ENCODE measurements at regions not wholly inside any gene's neighbourhood (a gene's known extent, or its start where the extent isn't known, plus 50 kb on each side); places are given as distances from the start of the nearest gene placed in this dataset.

GRCh38 chr1:29864431-29865022 lies 628.2 kb downstream of the PTPRU start:
- H3K4me1 ChIP-seq (ENCODE audit: control insufficient read depth in 1 of 2, insufficient read depth in 2 of 2, low read length in 2 of 2): no peaks in the 10 kb centered on the region
- H3K4me3 ChIP-seq (ENCODE audit: low read depth in 1 of 2, low read length in 2 of 2): no peak overlapping the region
- peaks cover 2 to 6% of the 10 kb centered on the region in 2 donors for H3K9me3 ChIP-seq (ENCODE audit: control insufficient read depth in 1 of 2, low read length in 2 of 2)
- no peak overlapping the region for H3K27ac ChIP-seq (ENCODE audit: low read depth, low read length)
- H3K27me3 ChIP-seq (ENCODE audit: control insufficient read depth in 1 of 2, insufficient read depth in 2 of 2, low read length in 2 of 2): peaks cover 0 to 11% of the 10 kb centered on the region in 2 donors
- no peaks in the 10 kb centered on the region for H3K36me3 ChIP-seq (ENCODE audit: control insufficient read depth in 1 of 2, insufficient read depth in 2 of 2, low read length in 2 of 2)
- no peak overlapping the region for H3K9ac ChIP-seq (ENCODE audit: low read depth in 1 of 2, low read length in 2 of 2)

- no peak overlapping the region for H3K9ac ChIP-seq (ENCODE audit: low read depth in 1 of 2, low read length in 2 of 2)
- no peak overlapping the region for H3K4me3 ChIP-seq (ENCODE audit: low read depth in 1 of 2, low read length in 2 of 2)
- no peak overlapping the region for H3K27ac ChIP-seq (ENCODE audit: low read depth, low read length)
- H3K9me3 ChIP-seq (ENCODE audit: control insufficient read depth in 1 of 2, low read length in 2 of 2): peaks cover 2 to 6% of the 10 kb centered on the region in 2 donors
- H3K4me1 ChIP-seq (ENCODE audit: control insufficient read depth in 1 of 2, insufficient read depth in 2 of 2, low read length in 2 of 2): peaks cover 0 to 4% of the 10 kb centered on the region in 2 donors
- H3K36me3 ChIP-seq (ENCODE audit: control insufficient read depth in 1 of 2, insufficient read depth in 2 of 2, low read length in 2 of 2): no peaks in the 10 kb centered on the region
- peaks cover 0 to 9% of the 10 kb centered on the region in 2 donors for H3K27me3 ChIP-seq (ENCODE audit: control insufficient read depth in 1 of 2, insufficient read depth in 2 of 2, low read length in 2 of 2)
Measured at GRCh38 chr1:29861922-29862321, 625.6 kb downstream of the PTPRU start.

- peaks cover 0 to 4% of the 10 kb centered on the region in 2 donors for H3K4me1 ChIP-seq (ENCODE audit: control insufficient read depth in 1 of 2, insufficient read depth in 2 of 2, low read length in 2 of 2)
- no peak overlapping the region for H3K9ac ChIP-seq (ENCODE audit: low read depth in 1 of 2, low read length in 2 of 2)
- no peak overlapping the region for H3K4me3 ChIP-seq (ENCODE audit: low read depth in 1 of 2, low read length in 2 of 2)
- H3K9me3 ChIP-seq (ENCODE audit: control insufficient read depth in 1 of 2, low read length in 2 of 2): peaks cover 2 to 6% of the 10 kb centered on the region in 2 donors
- H3K36me3 ChIP-seq (ENCODE audit: control insufficient read depth in 1 of 2, insufficient read depth in 2 of 2, low read length in 2 of 2): no peaks in the 10 kb centered on the region
- H3K27me3 ChIP-seq (ENCODE audit: control insufficient read depth in 1 of 2, insufficient read depth in 2 of 2, low read length in 2 of 2): peaks cover 0 to 5% of the 10 kb centered on the region in 2 donors
- no peak overlapping the region for H3K27ac ChIP-seq (ENCODE audit: low read depth, low read length)
Measured at GRCh38 chr1:29861446-29861845, 625.1 kb downstream of the PTPRU start.

- H3K4me3 ChIP-seq (ENCODE audit: low read depth in 1 of 2, low read length in 2 of 2): no peak overlapping the region
- H3K9ac ChIP-seq (ENCODE audit: low read depth in 1 of 2, low read length in 2 of 2): no peak overlapping the region
- no peaks in the 10 kb centered on the region for H3K27me3 ChIP-seq (ENCODE audit: control insufficient read depth in 1 of 2, insufficient read depth in 2 of 2, low read length in 2 of 2)
- peaks cover 2 to 6% of the 10 kb centered on the region in 2 donors for H3K9me3 ChIP-seq (ENCODE audit: control insufficient read depth in 1 of 2, low read length in 2 of 2)
- no peak overlapping the region for H3K27ac ChIP-seq (ENCODE audit: low read depth, low read length)
- no peaks in the 10 kb centered on the region for H3K36me3 ChIP-seq (ENCODE audit: control insufficient read depth in 1 of 2, insufficient read depth in 2 of 2, low read length in 2 of 2)
- peaks cover 0 to 4% of the 10 kb centered on the region in 2 donors for H3K4me1 ChIP-seq (ENCODE audit: control insufficient read depth in 1 of 2, insufficient read depth in 2 of 2, low read length in 2 of 2)
Measured at GRCh38 chr1:29860681-29861080, 624.4 kb downstream of the PTPRU start.

- Histone ChIP-seq H3K27ac (ENCODE audit: low read depth, low read length) (no peak overlapping the region), H3K27me3 (ENCODE audit: control insufficient read depth in 1 of 2, insufficient read depth in 2 of 2, low read length in 2 of 2) (no peaks in the 10 kb centered on the region), H3K4me3 (ENCODE audit: low read depth in 1 of 2, low read length in 2 of 2) (no peak overlapping the region), H3K36me3 (ENCODE audit: control insufficient read depth in 1 of 2, insufficient read depth in 2 of 2, low read length in 2 of 2) (no peaks in the 10 kb centered on the region), H3K9me3 (ENCODE audit: control insufficient read depth in 1 of 2, low read length in 2 of 2) (peaks cover 2 to 6% of the 10 kb centered on the region in 2 donors), H3K4me1 (ENCODE audit: control insufficient read depth in 1 of 2, insufficient read depth in 2 of 2, low read length in 2 of 2) (peaks cover 0 to 4% of the 10 kb centered on the region in 2 donors), H3K9ac (ENCODE audit: low read depth in 1 of 2, low read length in 2 of 2) (no peak overlapping the region)
Measured at GRCh38 chr1:29860056-29860455, 623.7 kb downstream of the PTPRU start.

- H3K9me3 ChIP-seq (ENCODE audit: control insufficient read depth in 1 of 2, low read length in 2 of 2): peaks cover 2 to 6% of the 10 kb centered on the region in 2 donors
- H3K27ac ChIP-seq (ENCODE audit: low read depth, low read length): no peak overlapping the region
- no peaks in the 10 kb centered on the region for H3K36me3 ChIP-seq (ENCODE audit: control insufficient read depth in 1 of 2, insufficient read depth in 2 of 2, low read length in 2 of 2)
- peaks cover 0 to 4% of the 10 kb centered on the region in 2 donors for H3K4me1 ChIP-seq (ENCODE audit: control insufficient read depth in 1 of 2, insufficient read depth in 2 of 2, low read length in 2 of 2)
- H3K4me3 ChIP-seq (ENCODE audit: low read depth in 1 of 2, low read length in 2 of 2): no peak overlapping the region
- H3K27me3 ChIP-seq (ENCODE audit: control insufficient read depth in 1 of 2, insufficient read depth in 2 of 2, low read length in 2 of 2): no peaks in the 10 kb centered on the region
- H3K9ac ChIP-seq (ENCODE audit: low read depth in 1 of 2, low read length in 2 of 2): no peak overlapping the region
Measured at GRCh38 chr1:29859126-29859525, 622.8 kb downstream of the PTPRU start.

GRCh38 chr1:29858646-29859045 lies 622.3 kb downstream of the PTPRU start:
- Histone ChIP-seq H3K27me3 (ENCODE audit: control insufficient read depth in 1 of 2, insufficient read depth in 2 of 2, low read length in 2 of 2) (no peaks in the 10 kb centered on the region), H3K27ac (ENCODE audit: low read depth, low read length) (no peak overlapping the region), H3K36me3 (ENCODE audit: control insufficient read depth in 1 of 2, insufficient read depth in 2 of 2, low read length in 2 of 2) (no peaks in the 10 kb centered on the region), H3K4me1 (ENCODE audit: control insufficient read depth in 1 of 2, insufficient read depth in 2 of 2, low read length in 2 of 2) (peaks cover 0 to 4% of the 10 kb centered on the region in 2 donors), H3K9me3 (ENCODE audit: control insufficient read depth in 1 of 2, low read length in 2 of 2) (peaks cover 2 to 6% of the 10 kb centered on the region in 2 donors), H3K9ac (ENCODE audit: low read depth in 1 of 2, low read length in 2 of 2) (no peak overlapping the region), H3K4me3 (ENCODE audit: low read depth in 1 of 2, low read length in 2 of 2) (no peak overlapping the region)

- Histone ChIP-seq H3K4me3 (ENCODE audit: low read depth in 1 of 2, low read length in 2 of 2) (no peak overlapping the region), H3K36me3 (ENCODE audit: control insufficient read depth in 1 of 2, insufficient read depth in 2 of 2, low read length in 2 of 2) (no peaks in the 10 kb centered on the region), H3K9me3 (ENCODE audit: control insufficient read depth in 1 of 2, low read length in 2 of 2) (peaks cover 2 to 6% of the 10 kb centered on the region in 2 donors), H3K27ac (ENCODE audit: low read depth, low read length) (no peak overlapping the region), H3K9ac (ENCODE audit: low read depth in 1 of 2, low read length in 2 of 2) (no peak overlapping the region), H3K4me1 (ENCODE audit: control insufficient read depth in 1 of 2, insufficient read depth in 2 of 2, low read length in 2 of 2) (peaks cover 0 to 4% of the 10 kb centered on the region in 2 donors), H3K27me3 (ENCODE audit: control insufficient read depth in 1 of 2, insufficient read depth in 2 of 2, low read length in 2 of 2) (no peaks in the 10 kb centered on the region)
Measured at GRCh38 chr1:29856340-29857114, 620.2 kb downstream of the PTPRU start.

- Histone ChIP-seq H3K4me1 (ENCODE audit: control insufficient read depth in 1 of 2, insufficient read depth in 2 of 2, low read length in 2 of 2) (peaks cover 0 to 4% of the 10 kb centered on the region in 2 donors), H3K27ac (ENCODE audit: low read depth, low read length) (no peak overlapping the region), H3K27me3 (ENCODE audit: control insufficient read depth in 1 of 2, insufficient read depth in 2 of 2, low read length in 2 of 2) (no peaks in the 10 kb centered on the region), H3K9me3 (ENCODE audit: control insufficient read depth in 1 of 2, low read length in 2 of 2) (peaks cover under 1 to 2% of the 10 kb centered on the region in 2 donors), H3K36me3 (ENCODE audit: control insufficient read depth in 1 of 2, insufficient read depth in 2 of 2, low read length in 2 of 2) (no peaks in the 10 kb centered on the region), H3K4me3 (ENCODE audit: low read depth in 1 of 2, low read length in 2 of 2) (no peak overlapping the region), H3K9ac (ENCODE audit: low read depth in 1 of 2, low read length in 2 of 2) (no peak overlapping the region)
Measured at GRCh38 chr1:29855561-29856160, 619.3 kb downstream of the PTPRU start.

GRCh38 chr1:29854700-29855276 lies 618.5 kb downstream of the PTPRU start:
- no peaks in the 10 kb centered on the region for H3K36me3 ChIP-seq (ENCODE audit: control insufficient read depth in 1 of 2, insufficient read depth in 2 of 2, low read length in 2 of 2)
- no peak overlapping the region for H3K9ac ChIP-seq (ENCODE audit: low read depth in 1 of 2, low read length in 2 of 2)
- H3K27me3 ChIP-seq (ENCODE audit: control insufficient read depth in 1 of 2, insufficient read depth in 2 of 2, low read length in 2 of 2): peaks cover 0 to 3% of the 10 kb centered on the region in 2 donors
- H3K27ac ChIP-seq (ENCODE audit: low read depth, low read length): no peak overlapping the region
- peaks cover 0 to 4% of the 10 kb centered on the region in 2 donors for H3K4me1 ChIP-seq (ENCODE audit: control insufficient read depth in 1 of 2, insufficient read depth in 2 of 2, low read length in 2 of 2)
- no peaks in the 10 kb centered on the region for H3K9me3 ChIP-seq (ENCODE audit: control insufficient read depth in 1 of 2, low read length in 2 of 2)
- no peak overlapping the region for H3K4me3 ChIP-seq (ENCODE audit: low read depth in 1 of 2, low read length in 2 of 2)

Measured in duodenal mucosa (tissue), 2 donors.